HG03196 (cell line): ENCODE measurements at regions not wholly inside any gene's neighbourhood (a gene's known extent, or its start where the extent isn't known, plus 50 kb on each side); places are given as distances from the start of the nearest gene placed in this dataset.

Experiments
- ATAC-seq: cut with Tn5 transposase; IDR thresholded peaks from one replicate; pipeline ENCODE4 v1.9.1; 2021; ENCODE audit not compliant: unreplicated experiment

DNA sequence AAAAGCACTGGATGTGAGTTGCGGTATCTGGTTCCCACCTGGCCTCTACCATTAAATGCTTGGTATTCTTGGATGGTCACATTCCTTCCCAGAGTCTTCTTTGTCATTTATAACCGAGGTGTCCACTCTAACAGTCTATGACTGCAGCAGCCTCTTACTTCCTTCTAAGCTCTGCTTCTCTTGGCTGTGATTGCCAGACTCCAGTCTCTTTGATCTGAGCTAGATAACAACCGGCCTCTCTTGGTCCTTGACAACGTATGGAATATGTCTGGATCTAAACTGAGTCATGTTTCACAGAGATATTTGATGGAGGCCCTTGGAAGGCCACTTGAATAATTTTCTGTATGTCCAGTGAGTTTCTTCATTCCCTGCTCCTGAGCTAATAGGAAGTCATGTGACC is 141.6 kb upstream of the TENM4 start:
- no peak for ATAC-seq

- no peak for ATAC-seq
These were observed 138.2 kb upstream of the TENM4 start for GRCh38 chr11:79579063-79579462.

GRCh38 chr11:79578116-79578515 is 137.3 kb upstream of the TENM4 start:
- ATAC-seq = no peak

DNA sequence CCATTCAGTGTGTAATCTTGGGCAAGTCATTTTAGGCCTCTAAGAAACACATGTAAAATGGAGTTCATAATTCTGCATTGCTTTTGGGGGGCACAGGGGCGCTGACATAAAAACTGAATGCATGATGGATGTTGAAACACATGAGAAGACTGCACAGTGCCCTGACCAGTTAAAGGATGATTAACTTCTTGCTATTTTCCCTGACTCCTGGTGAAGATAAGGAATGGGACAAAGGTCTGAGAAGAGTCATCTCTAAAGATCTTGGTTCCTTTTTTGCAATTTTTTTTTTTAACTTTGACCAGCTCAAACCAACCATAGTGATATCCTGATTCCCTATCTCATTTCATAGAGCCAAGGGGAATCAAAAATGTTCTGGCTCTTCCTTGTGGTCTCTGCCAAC is 134.9 kb upstream of the TENM4 start:
- no peak for ATAC-seq

DNA sequence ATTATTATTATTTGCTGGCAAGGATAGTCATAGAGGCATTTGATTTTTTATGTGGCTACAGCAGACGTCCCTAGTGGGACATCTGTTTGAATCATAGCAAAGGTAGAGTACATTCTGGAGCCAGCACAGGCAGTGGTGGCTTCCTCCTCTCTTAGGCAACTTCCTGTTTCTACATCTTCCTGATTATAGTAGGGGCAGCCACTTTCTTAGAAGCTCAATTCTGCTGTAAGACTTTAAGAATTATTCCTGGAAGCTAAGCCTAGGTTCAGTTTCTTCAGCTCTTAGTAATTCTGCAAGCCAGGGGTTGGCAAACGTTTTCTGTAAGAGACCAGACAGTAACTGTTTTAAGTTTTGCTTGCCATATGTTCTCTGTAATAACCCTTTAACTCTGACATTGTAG is 129.3 kb upstream of the TENM4 start:
- ATAC-seq = no peak

DNA sequence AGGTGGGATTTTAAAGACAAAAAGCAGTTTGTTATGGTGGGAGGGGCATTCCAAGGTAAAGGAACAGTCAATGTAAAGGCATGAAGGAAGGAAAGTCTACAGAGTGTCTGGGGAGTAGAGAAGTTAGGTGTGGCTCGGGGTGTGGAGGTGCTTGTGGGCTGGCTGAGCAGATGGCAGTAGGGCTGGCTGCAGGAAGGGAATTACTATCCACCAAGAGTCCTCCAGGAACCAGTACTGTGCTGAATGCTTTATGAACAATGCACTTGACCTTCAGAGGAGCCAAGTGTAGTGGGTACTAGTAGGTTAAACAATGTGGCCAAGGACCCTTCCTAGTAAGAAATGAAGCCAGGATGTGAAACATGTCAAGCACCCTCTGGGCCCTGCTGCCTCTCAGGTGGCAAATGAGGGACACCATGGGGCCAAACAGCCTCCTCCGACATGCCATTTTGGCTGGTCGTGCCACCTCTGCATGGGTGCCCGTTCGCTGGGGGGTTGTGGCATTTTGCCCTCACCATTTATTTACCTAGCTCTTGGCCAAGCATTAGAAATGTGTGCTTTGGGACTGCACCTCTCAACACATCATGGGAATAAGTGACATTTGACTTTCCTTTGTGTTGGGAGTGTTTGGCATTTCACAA is 123.6 kb upstream of the TENM4 start:
- ATAC-seq = no peak

- no peak for ATAC-seq
These were observed 120.7 kb upstream of the TENM4 start for GRCh38 chr11:79561496-79561895.

DNA sequence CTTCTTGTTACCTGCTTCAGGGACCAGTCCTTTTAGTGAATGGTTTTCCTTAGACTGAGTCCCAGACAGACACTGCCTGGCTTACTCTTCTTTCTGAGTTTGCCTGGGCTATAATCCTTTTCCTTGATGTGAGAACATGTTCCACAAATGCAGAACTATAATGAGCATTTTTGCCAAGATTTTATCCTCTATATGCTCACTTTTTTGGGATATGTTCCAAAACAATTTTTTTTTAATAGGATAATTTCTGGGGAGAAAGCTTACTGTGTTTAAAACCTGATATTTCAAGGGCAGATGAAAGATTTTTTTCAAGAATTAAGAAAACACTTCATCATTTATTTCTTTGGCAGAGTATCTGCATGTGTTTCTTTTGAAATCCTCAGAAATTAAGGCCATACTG is 110.0 kb upstream of the TENM4 start:
- ATAC-seq = no peak

- ATAC-seq = no peak
These were observed 106.4 kb upstream of the TENM4 start for GRCh38 chr11:79547256-79547655.

GRCh38 chr11:79546351-79546750 is 105.5 kb upstream of the TENM4 start:
- ATAC-seq = no peak

DNA sequence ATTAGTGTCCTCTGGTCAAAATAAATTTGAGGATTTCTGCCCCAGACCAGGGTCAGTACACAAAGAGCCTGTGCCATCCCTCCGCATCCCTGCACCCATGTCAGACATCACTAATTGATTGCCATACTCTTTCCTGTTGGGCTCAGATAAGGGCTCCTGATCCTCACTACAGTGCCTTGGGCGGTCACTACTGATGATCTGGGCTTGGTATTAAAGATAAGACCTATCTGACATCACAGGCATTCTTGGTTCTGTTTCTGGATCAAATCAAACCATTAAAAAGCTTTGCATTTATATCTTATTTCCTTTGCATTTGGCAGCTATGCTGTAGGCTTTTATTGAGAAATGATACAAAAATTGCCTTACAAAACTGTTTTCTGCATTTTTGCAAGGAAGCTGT is 103.5 kb upstream of the TENM4 start:
- ATAC-seq = no peak

GRCh38 chr11:79543101-79543500 is 102.3 kb upstream of the TENM4 start:
- ATAC-seq = no peak

DNA sequence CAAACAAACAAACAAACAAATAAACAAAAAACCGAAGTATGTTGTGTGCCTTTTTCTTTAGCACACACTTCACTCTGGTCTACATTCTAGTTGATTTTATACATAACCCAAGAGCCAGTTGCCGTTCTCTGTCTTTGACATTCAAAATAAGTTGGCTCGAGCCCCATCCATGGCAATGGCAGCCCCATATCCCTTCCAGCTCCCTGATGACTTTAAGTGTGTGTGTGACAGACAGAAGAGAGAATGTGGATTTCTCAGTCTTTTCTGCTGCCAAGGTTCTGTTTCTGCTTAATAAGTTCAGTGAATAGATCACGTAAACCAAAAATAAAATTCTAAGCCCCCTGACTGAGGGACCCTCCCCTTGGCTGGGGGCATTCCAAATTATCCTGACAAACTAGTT is 100.6 kb upstream of the TENM4 start:
- ATAC-seq = no peak

- ATAC-seq = no peak
These were observed 97.9 kb upstream of the TENM4 start for GRCh38 chr11:79538775-79539174.

DNA sequence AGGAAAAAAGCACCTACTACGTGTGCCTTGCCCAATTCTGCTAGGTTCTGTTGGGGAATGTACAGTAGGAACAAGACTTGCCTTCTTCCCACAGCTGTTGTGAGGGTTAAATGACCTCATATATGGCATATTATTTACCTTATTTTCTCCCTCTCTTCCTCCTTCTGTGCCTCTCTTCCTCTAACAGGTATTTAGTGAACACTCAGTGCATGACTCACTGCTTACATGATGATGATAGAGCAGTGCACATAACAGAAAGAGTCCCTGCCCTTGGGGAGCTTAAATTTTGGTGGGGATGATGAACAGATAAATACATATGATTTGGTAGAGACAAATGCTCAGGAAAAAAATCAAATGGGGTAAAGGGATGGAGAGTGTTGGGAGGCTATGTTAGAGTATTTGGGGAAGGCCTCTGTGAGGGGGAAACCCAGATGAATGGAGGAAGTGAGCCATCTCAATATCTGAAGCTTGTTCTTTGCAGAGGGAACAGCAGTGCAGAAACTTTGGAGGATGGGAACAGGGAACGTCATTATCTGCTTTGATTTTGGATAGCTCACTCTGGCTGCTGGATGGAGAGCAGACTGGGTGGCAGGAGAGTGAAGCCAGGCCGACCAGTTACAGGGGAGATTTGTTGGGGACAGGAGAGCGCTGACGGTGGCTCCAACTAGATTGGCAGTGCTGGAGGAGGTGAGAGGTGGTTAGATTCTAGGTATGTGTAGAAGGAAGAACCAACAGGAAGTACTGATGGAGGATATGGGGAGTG is 95.5 kb upstream of the TENM4 start:
- ATAC-seq = no peak

DNA sequence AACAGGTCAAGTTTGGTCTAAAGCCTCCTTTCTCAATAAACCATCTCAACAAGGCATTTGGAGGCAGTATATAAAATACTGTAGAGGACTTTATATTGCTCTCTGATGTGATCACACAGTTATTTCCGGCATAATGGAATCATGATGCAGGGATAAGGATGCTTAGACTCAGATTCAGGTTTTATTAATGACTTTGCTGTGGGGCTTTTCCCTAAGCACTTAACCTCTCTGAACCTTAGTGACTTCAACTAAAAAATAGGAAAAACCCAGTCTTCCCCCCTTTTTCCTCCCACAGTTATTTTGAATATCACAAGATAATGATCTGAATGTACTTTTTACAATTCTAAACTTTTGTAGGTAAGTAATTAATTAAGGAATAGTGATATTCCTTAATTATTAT is 94.8 kb upstream of the TENM4 start:
- ATAC-seq = no peak

- no peak for ATAC-seq
These were observed 84.4 kb upstream of the TENM4 start for GRCh38 chr11:79525257-79525656.

GRCh38 chr11:79522626-79523025 is 81.8 kb upstream of the TENM4 start:
- no peak for ATAC-seq

- ATAC-seq = no peak
These were observed 79.3 kb upstream of the TENM4 start for GRCh38 chr11:79520086-79520485.

DNA sequence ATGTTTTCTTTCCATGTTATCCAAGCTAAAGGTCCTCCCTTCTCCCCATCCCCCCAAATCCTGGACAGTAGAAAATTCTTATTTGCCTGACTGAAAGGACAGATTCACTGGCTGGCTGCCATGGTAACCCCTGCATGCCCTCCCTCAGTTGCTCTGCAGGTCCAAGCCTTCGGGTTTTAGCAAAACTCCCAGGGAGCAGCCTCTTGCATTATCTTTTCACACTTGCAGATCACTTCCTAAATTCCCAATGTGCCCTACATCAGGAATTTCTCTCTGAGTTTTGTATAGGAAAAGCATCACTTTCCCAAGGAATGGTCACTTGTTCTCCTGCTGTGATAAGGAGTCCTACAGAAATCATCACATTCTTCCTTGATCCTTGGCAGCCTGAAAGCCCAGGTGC is 75.0 kb upstream of the TENM4 start:
- no peak for ATAC-seq

- no peak for ATAC-seq
These were observed 73.9 kb upstream of the TENM4 start for GRCh38 chr11:79514695-79515094.

DNA sequence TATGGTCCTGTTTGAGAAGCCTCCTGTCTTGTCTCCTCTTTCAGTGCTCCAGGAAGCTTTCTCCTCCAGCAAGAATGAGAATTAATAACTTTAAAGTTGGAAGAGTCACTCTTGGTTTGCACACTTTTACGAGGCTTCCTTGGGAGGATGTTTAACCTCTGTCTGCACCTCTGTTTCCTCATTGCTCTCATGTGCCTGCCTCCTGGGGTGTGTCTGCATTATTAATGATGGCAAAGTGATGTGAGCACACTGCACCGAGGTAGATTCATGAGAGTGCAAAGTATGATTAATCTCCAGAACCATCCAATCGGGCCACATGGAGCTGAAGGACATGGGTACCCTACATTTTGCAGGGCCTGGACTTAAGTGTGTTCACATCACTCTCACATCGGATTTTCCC is 73.5 kb upstream of the TENM4 start:
- no peak for ATAC-seq
